Activated T-cell treated with anti-CD3 and anti-CD28 coated beads for 24 hours (primary cell): ENCODE measurements at regions not wholly inside any gene's neighbourhood (a gene's known extent, or its start where the extent isn't known, plus 50 kb on each side); places are given as distances from the start of the nearest gene placed in this dataset.
"Not testable (repeated sequence)": the region's sequence is repeated elsewhere in the genome, so short reads cannot be mapped to it uniquely, and the experiment has no call there.

Source experiments
- DNase-seq: peaks from one replicate; pipeline ENCODE4 v3.0.0-alpha.2; 2020; ENCODE audit warnings: low read depth

GRCh38 chr2:120498576-120499394 is 152.8 kb downstream of the INHBB start:
- DNase-seq = no peak

GRCh38 chr2:120499784-120500495 is 154.0 kb downstream of the INHBB start:
- DNase-seq = no peak

DNA sequence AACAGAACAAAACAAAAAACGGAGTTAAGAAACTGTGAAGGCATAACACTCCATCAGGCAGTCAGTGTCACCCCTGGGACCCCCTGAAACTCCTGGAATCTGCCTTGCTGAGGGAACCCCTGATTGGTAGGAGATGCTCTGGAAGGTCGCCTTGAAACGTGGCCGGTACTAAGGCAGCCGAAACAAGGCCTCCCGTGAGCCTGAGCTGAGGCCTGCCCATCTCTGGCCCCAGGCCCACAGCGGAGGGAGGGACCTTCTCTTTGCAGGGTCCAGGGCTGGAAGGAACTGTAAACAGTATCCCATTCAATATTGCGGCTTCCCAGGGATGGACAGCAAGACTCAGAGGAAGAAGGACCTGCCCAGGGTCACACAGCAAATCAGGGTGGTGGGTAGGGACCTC is 155.7 kb downstream of the INHBB start:
- no peak for DNase-seq

DNA sequence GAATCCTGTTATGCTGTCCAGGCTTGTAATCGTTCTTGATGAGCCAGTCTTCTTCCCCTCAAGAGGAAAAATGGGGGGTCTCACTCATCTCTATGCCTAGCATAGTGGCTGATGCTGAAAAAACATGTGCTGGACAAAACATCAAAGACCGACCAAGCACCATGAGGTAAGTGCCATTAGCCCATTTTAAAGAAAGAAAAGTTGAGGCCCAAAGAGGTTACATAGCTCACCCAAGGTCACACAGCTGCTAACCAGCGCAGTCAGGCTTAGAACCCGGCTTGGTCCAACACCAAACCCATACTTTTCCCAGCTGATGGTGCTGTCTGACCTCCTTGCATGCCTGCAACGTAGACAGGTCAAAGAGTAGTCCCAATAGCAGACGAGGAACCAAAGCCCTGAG is 156.4 kb downstream of the INHBB start:
- DNase-seq = no peak

GRCh38 chr2:120502761-120503160 is 156.8 kb downstream of the INHBB start:
- DNase-seq = no peak

GRCh38 chr2:120503206-120503792 is 157.4 kb downstream of the INHBB start:
- no peak for DNase-seq

DNA sequence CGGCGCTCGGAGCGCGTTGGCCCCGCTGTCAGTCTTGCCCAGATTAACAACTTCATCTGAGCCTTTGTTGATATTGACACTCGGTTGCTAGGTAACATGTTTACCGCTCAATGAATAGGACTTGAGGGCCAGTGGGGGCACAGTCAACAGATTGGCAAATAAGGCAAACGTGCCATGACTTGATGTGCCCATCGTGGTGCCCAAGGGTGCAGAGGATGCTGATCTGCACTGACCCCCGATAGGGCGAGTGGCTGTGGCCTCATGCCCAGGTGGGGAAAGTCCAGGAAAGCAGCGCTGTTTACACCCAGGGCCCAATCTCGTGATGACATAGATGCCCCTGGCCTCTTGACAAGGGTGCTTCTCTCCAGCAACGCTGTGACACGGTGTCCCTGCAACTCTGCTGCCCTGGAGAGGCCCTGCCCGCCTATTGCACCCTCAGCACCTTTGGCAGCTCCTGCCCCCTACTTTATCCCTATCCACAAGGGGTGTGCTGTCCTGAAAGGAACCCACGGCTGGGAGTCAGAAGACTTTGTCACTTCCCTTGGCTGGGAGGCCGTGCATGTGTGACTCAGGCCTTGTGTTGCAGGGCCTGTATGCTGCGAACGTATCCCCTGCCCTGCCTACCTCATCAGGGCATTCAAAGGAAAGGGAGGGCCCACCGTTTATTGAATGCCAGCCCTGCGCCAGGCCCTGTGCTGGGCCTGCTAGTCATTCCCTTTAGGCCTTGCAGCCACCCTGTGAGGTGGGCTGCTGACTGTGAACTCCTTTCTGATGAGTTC is 158.0 kb downstream of the INHBB start:
- DNase-seq = no peak

DNA sequence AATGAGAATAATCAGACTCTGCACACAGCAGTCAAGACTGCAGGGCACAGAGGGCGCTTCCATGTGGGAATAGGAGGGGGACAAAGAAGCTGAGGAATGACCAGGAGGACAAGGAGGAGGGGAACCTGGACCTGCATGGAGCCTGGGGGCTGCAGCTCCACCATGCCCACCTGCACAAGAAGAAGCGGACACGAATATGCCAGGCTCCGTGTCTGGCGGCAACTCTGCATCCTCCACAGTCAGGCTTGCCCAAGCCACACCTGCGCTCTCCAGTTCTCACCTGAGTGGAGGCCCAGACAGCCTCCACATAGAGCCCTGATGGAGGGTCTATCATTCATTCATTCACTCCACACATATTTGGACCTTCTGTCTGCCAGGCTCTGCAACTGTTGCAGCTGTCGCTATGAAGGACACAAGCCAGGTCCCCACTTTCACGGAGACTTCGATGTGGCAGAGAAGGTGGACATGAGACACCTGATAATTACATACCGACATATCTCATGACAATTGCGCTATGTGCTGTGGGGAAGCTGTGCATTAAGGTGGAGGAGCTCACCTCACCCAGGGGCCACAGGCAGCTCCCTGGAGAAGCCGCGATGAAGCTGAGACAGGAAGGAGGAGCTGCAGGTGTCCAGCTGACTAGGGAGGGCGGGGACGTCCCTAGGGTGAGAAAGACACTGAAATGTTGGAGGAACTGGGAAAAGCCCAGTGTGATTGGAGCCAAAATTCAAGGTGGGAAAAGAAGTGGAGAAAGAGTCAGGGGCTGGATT is 159.2 kb downstream of the INHBB start:
- no peak for DNase-seq

DNA sequence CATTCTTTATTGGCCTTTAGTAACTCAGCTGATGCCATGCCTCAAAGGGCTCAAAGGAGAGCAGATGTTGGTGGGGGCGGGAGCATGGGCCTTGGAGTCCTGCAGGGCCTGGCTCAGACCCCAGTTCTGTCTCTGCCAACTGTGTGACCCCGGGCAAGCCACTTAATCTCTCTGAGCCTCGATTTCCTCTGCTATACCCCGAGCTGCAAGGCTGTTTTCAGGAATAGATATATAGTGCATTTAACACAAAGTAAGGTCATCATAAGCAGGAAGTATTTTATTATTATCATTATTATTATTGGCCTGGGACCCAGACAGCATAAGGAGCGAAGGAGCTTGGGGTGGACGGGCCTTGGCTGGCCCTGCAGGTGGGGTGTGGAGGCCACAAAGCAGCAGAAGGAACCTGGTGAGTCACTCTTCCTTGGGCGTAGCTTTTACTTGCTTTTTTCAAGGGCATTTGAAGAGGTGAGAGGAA is 162.7 kb downstream of the INHBB start:
- no peak for DNase-seq

- no peak for DNase-seq
Measured at GRCh38 chr2:120509213-120509815, 163.4 kb downstream of the INHBB start.

GRCh38 chr2:120509991-120510735 is 164.2 kb downstream of the INHBB start:
- no peak for DNase-seq

DNA sequence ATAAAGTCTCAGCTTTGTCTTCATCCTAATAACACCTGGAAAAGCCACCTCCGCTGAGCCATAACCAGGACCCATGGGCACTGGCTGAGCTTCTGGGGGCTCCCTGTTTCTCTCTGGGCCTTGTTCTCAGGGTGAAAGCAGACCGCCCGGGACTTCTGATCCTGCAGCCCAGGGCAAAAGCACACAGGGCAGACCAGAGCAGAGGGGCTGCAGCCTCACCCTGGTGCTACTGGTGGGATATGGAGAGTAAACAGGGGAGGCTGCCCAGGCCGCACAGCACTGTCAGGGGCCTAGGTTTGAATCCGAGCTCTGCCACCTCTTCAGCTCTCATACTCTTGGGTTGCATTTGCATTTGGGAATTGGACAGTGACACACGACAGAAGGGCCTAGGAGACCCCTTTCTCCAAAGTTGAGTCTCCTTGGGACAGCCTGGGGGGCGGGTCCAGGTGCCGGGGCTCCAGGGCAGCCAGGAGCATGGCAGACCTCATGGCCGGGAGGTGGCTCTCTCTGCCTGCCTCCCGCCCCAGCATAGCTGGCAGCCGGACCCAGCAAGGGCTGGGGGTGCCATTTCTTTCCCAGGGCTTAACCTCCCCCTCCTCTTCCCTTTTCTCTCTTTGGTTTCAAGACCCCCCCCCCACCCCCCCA is 164.9 kb downstream of the INHBB start:
- DNase-seq = no peak

- no peak for DNase-seq
Measured at GRCh38 chr2:120511536-120511935, 165.6 kb downstream of the INHBB start.

DNA sequence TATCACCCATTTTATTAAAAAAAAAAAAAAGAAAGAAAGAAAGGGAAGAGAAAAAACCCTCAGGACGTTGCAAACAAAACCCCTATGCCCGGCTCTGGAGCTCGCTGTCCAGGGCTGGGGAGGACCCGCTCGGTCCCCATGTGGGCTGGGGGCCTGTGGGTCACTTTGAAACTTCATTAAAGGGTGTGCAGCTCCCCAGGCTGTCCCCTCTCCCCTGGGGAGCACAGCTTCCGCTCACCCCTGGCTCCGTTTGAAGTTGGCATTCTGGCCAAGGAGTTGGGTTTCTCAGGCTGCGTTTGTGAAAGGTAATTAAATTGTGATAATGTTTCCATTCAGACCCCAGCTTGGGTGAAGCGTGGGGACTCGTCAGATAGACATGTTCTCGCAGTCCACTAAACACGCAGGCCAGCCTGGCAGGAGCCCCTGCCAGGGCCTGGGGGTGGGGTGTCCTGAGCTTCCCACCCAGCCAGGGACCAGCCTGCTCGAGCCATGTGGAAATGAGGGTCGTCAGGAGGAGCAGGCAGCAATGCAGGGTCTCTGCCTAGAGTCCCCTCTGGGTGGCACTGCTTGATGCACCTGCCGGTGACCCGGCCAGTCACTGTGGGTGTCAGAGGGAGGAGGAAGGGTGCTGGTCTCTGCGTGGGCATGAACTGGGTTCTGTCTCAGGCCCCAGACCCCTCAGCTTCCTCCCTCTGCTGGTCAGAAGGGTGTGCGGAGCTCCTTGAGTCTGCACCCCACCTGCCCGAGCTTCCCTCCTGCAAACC is 166.2 kb downstream of the INHBB start:
- no peak for DNase-seq

DNA sequence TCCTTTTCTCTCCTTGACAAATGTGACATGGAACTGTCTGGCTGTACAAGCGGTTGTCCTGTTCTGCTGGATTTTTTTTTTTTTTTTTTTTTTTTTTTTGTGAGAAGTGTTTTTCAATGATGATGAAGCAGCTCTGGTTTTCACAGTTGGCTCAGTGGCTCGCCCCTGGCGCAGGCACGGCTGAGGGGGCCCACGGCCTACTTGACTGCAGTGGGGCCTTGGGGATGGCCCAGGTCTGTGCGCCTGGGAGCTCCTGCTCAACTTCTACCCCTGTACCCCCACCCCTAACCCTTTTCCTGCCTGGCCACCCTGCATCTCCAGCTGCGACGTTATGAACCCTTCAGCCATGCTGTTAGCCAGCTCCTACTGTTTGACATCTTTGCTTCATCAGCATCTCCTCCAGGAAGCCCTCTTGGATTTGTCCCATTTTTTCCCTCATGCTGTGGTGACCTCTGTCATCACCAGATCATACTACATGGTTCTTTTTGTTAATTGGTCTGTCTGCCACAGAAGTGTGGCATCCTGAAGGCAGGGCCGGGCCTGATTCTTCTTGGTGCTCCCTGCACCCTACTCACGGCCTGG is 167.9 kb downstream of the INHBB start:
- no peak for DNase-seq

DNA sequence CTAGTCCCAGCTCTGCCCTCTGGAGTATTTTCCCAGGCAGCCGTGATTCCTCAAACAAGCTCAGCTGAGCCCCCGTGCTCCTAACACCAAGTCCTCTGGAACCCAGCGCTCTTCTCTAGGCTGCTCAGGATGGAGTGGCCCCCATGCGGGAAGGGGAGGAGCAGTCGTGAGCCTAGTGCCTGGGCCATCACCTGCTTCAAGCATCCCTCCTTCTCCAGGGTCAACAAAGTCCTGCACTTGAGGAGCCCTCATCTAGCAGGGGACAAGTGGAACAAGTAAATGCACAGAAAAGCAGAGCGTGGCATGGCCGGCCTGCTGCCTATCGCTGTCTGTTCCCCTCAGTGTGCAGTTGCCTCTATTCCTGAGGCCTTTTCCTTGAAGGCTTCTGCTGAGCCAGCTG is 168.6 kb downstream of the INHBB start:
- no peak for DNase-seq

GRCh38 chr2:120515066-120515758 is 169.3 kb downstream of the INHBB start:
- not testable (repeated sequence) for DNase-seq
